LNCAP (cell line): ENCODE measurements at regions not wholly inside any gene's neighbourhood (a gene's known extent, or its start where the extent isn't known, plus 50 kb on each side); places are given as distances from the start of the nearest gene placed in this dataset.

Source experiments
- TF ChIP-seq, protein P1 (sequence below): fragments of 450-650 bp; IDR thresholded peaks from 2 replicates; pipeline ENCODE4 v1.5.1; 2017; ENCODE audit warnings: mild to moderate bottlenecking

- TF ChIP-seq, protein P1, sequence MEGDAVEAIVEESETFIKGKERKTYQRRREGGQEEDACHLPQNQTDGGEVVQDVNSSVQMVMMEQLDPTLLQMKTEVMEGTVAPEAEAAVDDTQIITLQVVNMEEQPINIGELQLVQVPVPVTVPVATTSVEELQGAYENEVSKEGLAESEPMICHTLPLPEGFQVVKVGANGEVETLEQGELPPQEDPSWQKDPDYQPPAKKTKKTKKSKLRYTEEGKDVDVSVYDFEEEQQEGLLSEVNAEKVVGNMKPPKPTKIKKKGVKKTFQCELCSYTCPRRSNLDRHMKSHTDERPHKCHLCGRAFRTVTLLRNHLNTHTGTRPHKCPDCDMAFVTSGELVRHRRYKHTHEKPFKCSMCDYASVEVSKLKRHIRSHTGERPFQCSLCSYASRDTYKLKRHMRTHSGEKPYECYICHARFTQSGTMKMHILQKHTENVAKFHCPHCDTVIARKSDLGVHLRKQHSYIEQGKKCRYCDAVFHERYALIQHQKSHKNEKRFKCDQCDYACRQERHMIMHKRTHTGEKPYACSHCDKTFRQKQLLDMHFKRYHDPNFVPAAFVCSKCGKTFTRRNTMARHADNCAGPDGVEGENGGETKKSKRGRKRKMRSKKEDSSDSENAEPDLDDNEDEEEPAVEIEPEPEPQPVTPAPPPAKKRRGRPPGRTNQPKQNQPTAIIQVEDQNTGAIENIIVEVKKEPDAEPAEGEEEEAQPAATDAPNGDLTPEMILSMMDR, result no peak
Measured at GRCh38 chr3:82671466-82671865, 910.0 kb upstream of the GBE1 start.

DNA sequence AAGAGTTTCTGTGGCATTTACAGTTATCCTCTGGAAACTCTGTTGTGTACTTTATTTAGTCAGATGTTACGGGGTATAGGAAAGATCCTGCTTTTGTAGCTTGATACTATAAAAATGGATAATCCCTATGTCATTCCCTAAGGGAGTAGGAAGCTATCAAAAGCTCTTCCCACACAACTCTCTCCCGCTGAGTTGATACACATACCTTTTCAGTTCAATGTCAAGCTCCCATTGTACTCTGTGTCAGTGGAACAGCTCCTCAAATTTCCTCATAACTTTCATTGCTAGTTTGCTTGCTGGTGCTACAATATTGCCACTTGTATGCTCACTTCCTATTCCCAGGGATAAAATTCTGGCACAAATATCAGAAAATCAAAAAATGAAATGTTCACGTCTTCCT lies 893.3 kb upstream of the GBE1 start:
- TF ChIP-seq, protein P1, result no peak

DNA sequence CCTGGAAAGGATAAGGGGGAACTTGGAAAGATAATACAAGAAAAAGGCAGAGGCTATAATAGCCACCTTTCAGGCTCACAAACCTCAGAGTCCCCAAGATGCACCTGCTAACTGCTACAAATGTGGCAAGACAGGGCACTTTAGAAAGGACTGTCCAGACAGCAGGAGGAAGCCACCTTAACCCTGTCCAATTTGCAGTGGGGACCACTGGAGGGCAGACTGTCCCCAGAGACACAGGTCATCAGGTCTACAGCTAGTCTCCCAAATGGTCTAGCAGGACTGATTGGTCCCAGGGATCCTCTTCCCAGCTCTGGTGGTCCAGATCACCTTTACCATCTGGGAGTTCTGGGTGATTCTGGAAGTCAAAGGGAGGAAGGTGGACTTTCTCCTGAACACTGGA lies 882.5 kb upstream of the GBE1 start:
- TF ChIP-seq, protein P1, result peak; percentile 43; the same call in 1 of the 2 replicates

GRCh38 chr3:82641701-82642100 lies 880.3 kb upstream of the GBE1 start:
- TF ChIP-seq, protein P1, result no peak

DNA sequence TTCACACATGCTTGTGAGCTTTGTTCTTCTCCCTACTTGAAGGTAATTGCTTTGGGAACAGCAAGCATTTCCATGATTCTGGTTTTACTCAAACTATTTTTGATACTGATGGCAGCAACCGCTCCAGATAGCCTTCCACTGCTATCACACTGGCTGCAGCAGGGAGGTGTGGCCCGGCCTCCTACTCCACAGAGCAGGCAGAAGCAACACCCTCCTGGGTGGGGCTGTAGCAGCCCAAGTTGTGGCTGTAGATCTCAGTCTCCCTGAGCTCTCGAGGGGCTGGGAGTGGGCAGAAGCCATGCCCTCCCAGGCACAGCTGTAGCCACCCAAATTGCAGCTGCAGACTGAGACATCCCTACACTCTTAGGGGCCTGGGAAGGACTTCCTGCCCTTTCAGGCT lies 878.8 kb upstream of the GBE1 start:
- TF ChIP-seq, protein P1, result no peak

DNA sequence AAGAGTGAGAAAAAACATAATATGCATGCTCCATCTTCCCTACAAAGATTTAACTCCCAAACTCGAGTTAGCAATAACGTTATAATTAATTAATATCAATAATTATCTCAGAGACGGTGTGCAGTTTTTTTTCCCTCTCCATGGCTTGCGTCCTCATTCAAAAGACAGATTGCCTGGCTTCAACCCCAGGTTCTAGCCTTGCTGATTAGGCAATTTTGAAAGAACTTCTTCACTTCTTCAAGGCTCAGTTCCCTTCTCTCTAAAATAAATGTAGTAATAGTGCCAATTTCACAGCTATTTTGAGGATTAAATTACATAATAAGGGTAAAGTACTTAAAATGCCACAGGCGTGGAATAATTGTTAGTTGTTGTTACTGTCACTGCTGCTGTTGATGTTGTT lies 876.1 kb upstream of the GBE1 start:
- TF ChIP-seq, protein P1, result no peak

DNA sequence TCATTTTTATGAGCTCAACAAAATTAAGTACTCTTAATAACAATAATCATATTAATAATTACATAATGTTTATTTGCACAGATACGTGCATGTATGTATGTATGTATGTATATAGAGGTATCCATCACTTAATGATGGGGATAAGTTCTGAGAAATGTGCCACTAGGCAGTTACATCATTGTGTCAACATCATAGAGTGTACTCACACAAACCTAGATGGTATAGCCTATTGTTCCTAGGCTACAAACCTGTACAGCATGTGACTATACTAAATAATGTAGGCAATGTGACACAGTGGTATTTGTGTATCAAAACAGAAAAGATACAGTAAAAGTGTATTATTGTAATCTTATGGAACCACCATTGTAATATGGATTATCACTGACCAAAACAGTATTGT lies 874.7 kb upstream of the GBE1 start:
- TF ChIP-seq, protein P1, result no peak

- TF ChIP-seq, protein P1, result no peak
Measured at GRCh38 chr3:82633319-82633718, 871.9 kb upstream of the GBE1 start.
